Amniotic epithelial cell (primary cell): ENCODE measurements at regions not wholly inside any gene's neighbourhood (a gene's known extent, or its start where the extent isn't known, plus 50 kb on each side); places are given as distances from the start of the nearest gene placed in this dataset.
"Not testable (repeated sequence)": the region's sequence is repeated elsewhere in the genome, so short reads cannot be mapped to it uniquely, and the experiment has no call there.

Source experiments
- DNase-seq: peaks from one replicate; pipeline ENCODE4 v3.0.0-alpha.2; 2010; ENCODE audit warnings: low read depth

- peak; percentile 20 for DNase-seq
Measured at GRCh38 chr6:145067430-145067829, 667.9 kb downstream of the EPM2A start.

DNA sequence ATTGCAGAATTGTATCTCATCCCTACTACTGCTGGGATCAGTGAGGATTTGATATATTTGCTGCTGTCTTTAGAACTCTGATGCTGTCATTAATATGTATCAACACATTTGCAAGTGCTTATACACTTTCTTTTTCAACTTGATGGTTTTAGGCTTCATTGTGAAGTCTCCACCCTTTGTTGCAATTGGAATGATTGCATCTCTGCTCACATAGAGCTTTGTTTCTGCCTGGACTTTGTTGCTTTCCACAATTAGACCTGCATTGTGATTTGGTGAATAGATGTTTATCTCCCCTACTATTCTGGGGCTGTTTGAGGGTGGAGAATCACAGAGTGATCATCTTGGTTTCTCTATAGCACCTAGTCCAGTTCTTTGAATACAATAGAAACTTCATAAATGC, 666.7 kb downstream of the EPM2A start:
- no peak for DNase-seq

GRCh38 chr6:145069966-145070365, 665.4 kb downstream of the EPM2A start:
- no peak for DNase-seq

DNA sequence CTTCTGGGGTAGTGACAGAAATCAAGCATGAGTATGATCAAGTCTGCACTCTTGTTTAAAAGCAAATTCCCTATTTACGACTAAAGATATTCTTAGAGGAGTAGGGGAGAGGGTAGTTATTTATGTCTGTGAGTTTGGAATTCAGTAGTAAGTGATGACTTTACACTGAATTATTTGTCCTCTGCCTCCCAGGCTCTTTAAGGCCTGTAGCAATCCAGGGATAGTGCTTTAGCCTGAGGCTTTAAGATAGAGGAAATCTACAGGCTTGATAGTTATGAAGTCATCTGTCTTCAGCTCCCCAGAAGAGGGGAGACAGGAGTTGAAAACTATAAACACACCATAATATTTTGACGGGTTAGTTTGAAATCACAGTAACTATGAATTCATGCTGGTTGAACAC, 664.5 kb downstream of the EPM2A start:
- DNase-seq: peak; percentile 33

DNA sequence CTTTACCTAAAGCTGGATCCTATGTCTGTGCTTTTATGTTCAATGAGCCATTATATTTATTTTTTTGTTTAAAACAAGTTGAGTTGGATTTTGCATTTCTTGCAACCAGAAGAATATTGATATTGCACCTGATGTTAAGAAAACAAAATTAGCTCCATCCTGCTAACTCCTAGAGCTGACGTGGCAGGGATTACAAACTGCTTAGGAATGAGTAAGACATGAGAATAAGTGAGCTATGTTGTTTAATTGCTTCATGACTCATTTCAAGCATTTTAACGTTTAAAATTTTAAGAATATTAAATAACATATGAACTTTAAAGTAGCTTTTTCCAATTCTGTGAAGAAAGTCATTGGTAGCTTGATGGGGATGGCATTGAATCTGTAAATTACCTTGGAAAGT, 663.5 kb downstream of the EPM2A start:
- DNase-seq: peak; percentile 60

GRCh38 chr6:145073811-145074210, 661.5 kb downstream of the EPM2A start:
- DNase-seq: no peak

- no peak for DNase-seq
Measured at GRCh38 chr6:145074805-145075204, 660.5 kb downstream of the EPM2A start.

DNA sequence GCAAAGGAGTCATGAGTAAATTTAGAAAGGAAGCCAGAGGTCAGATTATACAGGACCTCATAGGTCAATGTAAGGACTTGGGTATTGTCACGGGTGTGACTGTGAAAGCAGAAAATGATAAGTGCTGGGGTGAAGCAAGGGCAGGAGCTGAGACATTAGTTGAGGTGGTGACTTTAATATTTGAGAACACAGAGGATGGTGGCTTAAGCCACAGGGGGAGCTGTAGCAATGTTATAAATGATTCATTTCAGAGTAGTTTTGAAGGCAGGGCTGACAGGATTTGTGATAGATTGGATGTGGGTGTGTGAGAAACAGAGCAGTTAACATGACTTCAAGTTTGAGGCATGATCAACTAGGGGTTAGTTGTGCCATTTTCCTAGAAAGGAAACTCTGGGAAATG, 659.9 kb downstream of the EPM2A start:
- no peak for DNase-seq

DNA sequence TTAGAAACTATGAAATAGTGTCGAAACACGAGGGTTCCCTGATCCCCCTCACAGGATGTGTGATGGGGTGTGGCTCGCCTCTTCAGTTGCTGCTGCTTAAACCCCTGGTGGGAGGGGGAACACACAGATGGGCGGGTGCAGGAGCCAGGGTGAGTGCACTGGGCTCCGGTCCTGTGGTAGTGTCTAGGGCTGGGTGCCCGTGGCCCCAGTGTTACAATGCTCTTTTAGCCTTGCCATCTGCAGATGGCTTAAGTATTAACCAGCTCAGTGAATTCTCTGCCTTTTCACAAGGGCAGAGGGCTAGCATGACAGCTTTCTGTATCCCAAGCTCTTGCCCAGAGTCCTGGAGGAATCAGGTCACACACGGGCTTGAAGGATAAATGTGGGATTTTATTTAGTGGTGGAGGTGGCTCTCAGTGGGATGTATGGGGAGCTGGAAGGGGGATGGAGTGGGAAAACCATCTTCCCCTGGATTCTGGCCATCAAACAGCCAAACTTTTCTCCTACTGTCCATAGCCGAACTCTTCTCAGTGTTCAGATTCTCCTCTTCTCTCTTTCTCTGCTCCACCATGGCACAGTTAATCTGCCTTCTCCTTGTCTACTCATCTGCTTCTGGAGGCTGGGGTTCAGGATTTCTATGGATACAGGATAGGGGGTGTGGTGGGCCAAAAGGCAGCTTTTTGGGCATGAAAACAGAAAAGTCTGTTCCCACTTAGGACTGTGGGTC, 659.0 kb downstream of the EPM2A start:
- DNase-seq: no peak

DNA sequence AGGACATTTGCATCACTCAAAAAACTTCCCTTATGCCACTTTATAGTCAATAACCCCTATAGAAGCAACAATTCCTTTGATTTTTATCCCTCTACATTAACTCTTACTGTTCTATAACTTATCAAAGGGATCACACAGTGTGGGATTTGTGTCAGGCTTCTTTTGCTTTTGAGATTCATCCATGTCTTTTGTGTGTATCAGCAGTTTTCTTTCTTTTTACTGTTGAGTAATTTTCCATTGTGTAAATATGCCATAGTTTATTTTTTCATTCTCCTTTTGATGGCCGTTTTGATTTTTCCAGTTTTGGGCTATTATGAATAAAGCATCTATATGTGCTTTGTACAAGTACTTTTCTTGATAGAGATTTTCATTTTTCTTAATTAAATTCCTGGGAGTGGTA, 657.9 kb downstream of the EPM2A start:
- DNase-seq: no peak

DNA sequence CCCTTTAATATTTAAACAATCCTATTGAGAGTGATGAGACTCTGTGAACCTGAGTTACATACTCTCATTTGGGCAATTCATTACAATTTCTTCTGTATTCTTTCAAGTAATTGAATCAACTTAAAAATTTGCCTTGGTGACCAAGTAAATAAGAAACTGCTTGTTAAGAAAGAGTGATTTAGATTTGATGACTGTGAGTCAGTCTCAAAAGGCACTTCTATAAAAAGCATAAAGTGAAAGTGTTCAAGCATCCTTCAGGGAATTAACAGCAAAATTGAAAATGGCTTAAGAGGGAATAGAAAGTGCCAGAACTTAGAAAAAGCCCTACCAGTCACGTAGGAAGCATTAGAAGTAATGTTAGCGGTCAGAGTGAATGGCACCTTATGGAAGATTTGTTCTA, 654.7 kb downstream of the EPM2A start:
- no peak for DNase-seq

GRCh38 chr6:145081677-145082076, 653.6 kb downstream of the EPM2A start:
- no peak for DNase-seq

DNA sequence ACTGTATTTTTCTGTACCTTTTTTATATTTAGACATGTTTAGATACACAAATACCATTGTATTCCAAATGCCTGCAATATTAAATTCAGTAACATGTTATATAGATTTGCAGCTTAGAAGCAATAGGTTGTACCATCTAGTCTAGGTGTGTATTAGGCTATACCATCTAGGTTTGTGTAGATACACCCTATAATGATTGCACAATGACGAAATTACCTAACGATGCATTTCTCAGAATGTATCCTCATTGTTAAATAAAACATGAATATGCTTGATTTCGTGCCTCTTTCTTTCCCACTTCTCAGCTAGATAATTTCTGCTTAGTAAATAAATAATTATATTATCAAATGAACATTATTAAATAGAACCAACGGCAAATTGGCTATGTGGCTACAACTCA, 653.0 kb downstream of the EPM2A start:
- DNase-seq: no peak

- peak; percentile 20 for DNase-seq
Measured at GRCh38 chr6:145086197-145086596, 649.1 kb downstream of the EPM2A start.

GRCh38 chr6:145087034-145087433, 648.3 kb downstream of the EPM2A start:
- DNase-seq: peak; percentile 85

DNA sequence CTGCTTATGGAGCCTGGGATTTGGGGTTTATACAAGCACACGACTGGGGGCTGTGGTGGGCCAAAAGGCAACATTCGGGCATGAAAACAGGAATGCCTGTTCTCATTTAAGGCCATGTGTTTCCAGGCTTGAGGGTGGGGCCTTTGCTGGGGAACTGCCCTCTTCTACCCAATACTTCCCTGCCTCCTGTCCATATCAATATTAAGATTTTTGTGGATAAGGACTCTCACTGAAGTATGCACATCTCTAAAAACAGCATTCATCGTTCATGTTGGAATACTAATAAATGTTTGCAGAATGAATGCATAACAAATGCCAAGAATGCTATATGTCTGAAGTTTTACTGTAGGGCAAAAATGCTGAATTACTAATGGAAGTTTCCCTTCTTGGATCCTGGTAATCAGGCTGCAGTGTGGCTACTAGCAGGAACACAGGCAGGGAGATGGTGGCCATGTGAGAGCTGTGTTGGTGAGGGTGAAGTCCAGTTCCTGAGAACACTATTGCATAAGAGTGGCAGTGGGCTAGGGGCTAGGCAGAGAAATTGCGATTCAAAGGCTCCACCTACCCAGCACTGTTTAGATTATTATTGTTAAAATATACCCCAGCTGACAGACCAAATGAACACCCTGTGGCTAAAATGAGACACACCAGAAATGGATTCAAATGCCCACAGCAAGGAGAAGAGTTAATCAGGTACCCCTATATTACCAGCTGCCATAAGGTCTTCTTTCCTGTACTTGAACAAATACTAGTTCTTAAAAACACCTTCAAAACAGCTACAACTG, 644.3 kb downstream of the EPM2A start:
- no peak for DNase-seq

- DNase-seq: no peak
Measured at GRCh38 chr6:145091586-145092142, 643.7 kb downstream of the EPM2A start.

DNA sequence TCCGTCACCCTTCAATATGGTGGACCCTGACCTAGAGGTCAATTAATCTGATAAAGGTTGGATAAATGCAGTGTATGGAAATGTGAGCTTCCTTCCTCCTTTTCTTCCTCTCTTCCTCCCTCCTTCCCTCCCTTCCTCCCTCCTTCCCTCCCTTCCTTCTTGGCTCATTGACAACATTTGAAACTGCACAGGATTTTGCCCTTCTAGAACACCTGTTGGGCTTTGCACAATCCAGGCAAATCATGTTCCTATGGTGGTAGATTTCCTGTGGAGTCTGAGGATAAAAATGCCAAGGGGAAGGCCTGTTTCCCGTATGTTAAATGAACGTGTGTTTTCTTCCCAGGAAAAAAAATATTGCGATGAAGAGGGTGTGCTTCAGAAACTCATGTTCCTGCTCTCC, 642.8 kb downstream of the EPM2A start:
- DNase-seq: no peak

- DNase-seq: no peak
Measured at GRCh38 chr6:145093226-145093625, 642.1 kb downstream of the EPM2A start.

- DNase-seq: no peak
Measured at GRCh38 chr6:145096846-145097245, 638.5 kb downstream of the EPM2A start.

- DNase-seq: not testable (repeated sequence)
Measured at GRCh38 chr6:145098127-145098526, 637.2 kb downstream of the EPM2A start.

DNA sequence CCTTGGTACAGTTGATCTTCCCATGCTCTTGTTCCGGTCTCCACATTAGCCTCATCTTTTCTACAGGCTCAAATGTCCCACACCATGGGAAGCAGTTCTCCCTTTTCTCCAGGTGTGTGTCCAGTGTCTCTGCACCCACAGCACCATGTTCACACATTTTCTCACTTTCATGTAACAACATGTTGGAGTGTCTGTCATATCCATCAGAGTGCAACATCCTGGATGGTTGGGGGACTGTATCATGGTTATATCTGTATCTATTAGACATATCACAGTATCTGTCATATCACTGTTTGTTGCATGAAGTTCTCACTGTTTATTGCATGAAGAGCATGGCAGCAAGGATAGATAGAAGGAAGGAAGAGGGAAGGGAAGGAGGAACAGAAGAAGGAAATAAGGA, 635.6 kb downstream of the EPM2A start:
- DNase-seq: no peak

- no peak for DNase-seq
Measured at GRCh38 chr6:145110109-145110508, 625.2 kb downstream of the EPM2A start.
